ENCODE measurements at regions not wholly inside any gene's neighbourhood (a gene's known extent, or its start where the extent isn't known, plus 50 kb on each side); places are given as distances from the start of the nearest gene placed in this dataset.
A peak's percentile ranks its signal among the peaks of the same experiment; 100 is the strongest.

- Histone ChIP-seq H2BK120ac (ENCODE audit: low read depth, low read length) (no peak overlapping the region), H3K27ac (replicated peaks; ENCODE audit: low read length) (no peak overlapping the region), H3K4me3 (ENCODE audit: low read length in 2 of 2) (no peak overlapping the region), H3K14ac (ENCODE audit: low read length) (no peak overlapping the region), H3K79me1 (ENCODE audit: low read depth, low read length) (no peaks in the 10 kb centered on the region), H2AK5ac (ENCODE audit: low read depth, low read length) (no peak overlapping the region), H3K23ac (ENCODE audit: low read depth, low read length, poor library complexity) (no peak overlapping the region), H3K4ac (ENCODE audit: low read length) (no peak overlapping the region), H3K9me3 (replicated peaks in 1 of 2; ENCODE audit: control insufficient read depth in 2 of 2, insufficient read depth in 1 of 2, low read depth in 1 of 2, low read length in 2 of 2) (peaks cover 0 to 3% of the 10 kb centered on the region in 2 donors), H3K18ac (ENCODE audit: low read length) (no peak overlapping the region), H2BK5ac (ENCODE audit: low read length) (no peak overlapping the region), H2BK15ac (ENCODE audit: low read length) (no peak overlapping the region), H3K4me2 (ENCODE audit: insufficient read depth, low read length, poor library complexity, severe bottlenecking) (no peak overlapping the region), H4K8ac (ENCODE audit: low read depth, low read length) (no peak overlapping the region), H3K27me3 (ENCODE audit: control insufficient read depth in 3 of 3, insufficient read depth in 3 of 3, low read depth in 1 of 3, low read length in 3 of 3) (peaks cover 0 to 3% (median 0%) of the 10 kb centered on the region in 3 experiments), H3K4me1 (ENCODE audit: control insufficient read depth in 2 of 2, insufficient read depth in 1 of 2, low read depth in 1 of 2, low read length in 2 of 2) (peaks cover 3 to 7% of the 10 kb centered on the region in 2 donors), H2BK12ac (ENCODE audit: low read length) (no peak overlapping the region), H2AFZ (ENCODE audit: low read length) (no peak overlapping the region), H3K9ac (ENCODE audit: low read depth, low read length, poor library complexity) (no peak overlapping the region), H4K91ac (ENCODE audit: low read depth, low read length, poor library complexity) (no peak overlapping the region), H3K36me3 (replicated peaks in 1 of 2; ENCODE audit: control insufficient read depth in 2 of 2, insufficient read depth in 2 of 2, low read length in 2 of 2) (no peaks in the 10 kb centered on the region)
- no peak for DNase-seq (ENCODE audit: low spot score)
- WGBS, 2 donors (ENCODE audit: extremely low coverage in 2 of 2, insufficient read length in 2 of 2, insufficient replicate concordance in 1 of 2): no CpG with 5 or more reads among the region's 3 CpGs
Measured at GRCh38 chr2:41912337-41912736, 135.5 kb upstream of the PKDCC start.

GRCh38 chr2:41912776-41913175 lies 135.0 kb upstream of the PKDCC start:
- no peak overlapping the region for H2BK12ac ChIP-seq (ENCODE audit: low read length)
- H3K4me2 ChIP-seq (ENCODE audit: insufficient read depth, low read length, poor library complexity, severe bottlenecking): no peak overlapping the region
- no peak overlapping the region for H3K4ac ChIP-seq (ENCODE audit: low read length)
- H3K23ac ChIP-seq (ENCODE audit: low read depth, low read length, poor library complexity): no peak overlapping the region
- H4K91ac ChIP-seq (ENCODE audit: low read depth, low read length, poor library complexity): no peak overlapping the region
- H2BK120ac ChIP-seq (ENCODE audit: low read depth, low read length): no peak overlapping the region
- peaks cover 0 to 3% of the 10 kb centered on the region in 2 donors for H3K9me3 ChIP-seq (replicated peaks in 1 of 2; ENCODE audit: control insufficient read depth in 2 of 2, insufficient read depth in 1 of 2, low read depth in 1 of 2, low read length in 2 of 2)
- no peak for DNase-seq (ENCODE audit: low spot score)
- H3K4me3 ChIP-seq (ENCODE audit: low read length in 2 of 2): no peak overlapping the region
- no peak overlapping the region for H3K18ac ChIP-seq (ENCODE audit: low read length)
- no peaks in the 10 kb centered on the region for H3K79me1 ChIP-seq (ENCODE audit: low read depth, low read length)
- no peak overlapping the region for H2BK5ac ChIP-seq (ENCODE audit: low read length)
- WGBS, 2 donors (ENCODE audit: extremely low coverage in 2 of 2, insufficient read length in 2 of 2, insufficient replicate concordance in 1 of 2): no CpG with 5 or more reads among the region's 2 CpGs
- H3K36me3 ChIP-seq (replicated peaks in 1 of 2; ENCODE audit: control insufficient read depth in 2 of 2, insufficient read depth in 2 of 2, low read length in 2 of 2): no peaks in the 10 kb centered on the region
- peaks cover 3 to 7% of the 10 kb centered on the region in 2 donors for H3K4me1 ChIP-seq (ENCODE audit: control insufficient read depth in 2 of 2, insufficient read depth in 1 of 2, low read depth in 1 of 2, low read length in 2 of 2)
- H3K27ac ChIP-seq (replicated peaks; ENCODE audit: low read length): no peak overlapping the region
- H4K8ac ChIP-seq (ENCODE audit: low read depth, low read length): no peak overlapping the region
- H2BK15ac ChIP-seq (ENCODE audit: low read length): no peak overlapping the region
- H3K27me3 ChIP-seq (ENCODE audit: control insufficient read depth in 3 of 3, insufficient read depth in 3 of 3, low read depth in 1 of 3, low read length in 3 of 3): peaks cover 0 to 3% (median 0%) of the 10 kb centered on the region in 3 experiments
- no peak overlapping the region for H2AFZ ChIP-seq (ENCODE audit: low read length)
- H2AK5ac ChIP-seq (ENCODE audit: low read depth, low read length): no peak overlapping the region
- no peak overlapping the region for H3K14ac ChIP-seq (ENCODE audit: low read length)
- no peak overlapping the region for H3K9ac ChIP-seq (ENCODE audit: low read depth, low read length, poor library complexity)

- no CpG with 5 or more reads among the region's 8 CpGs for WGBS, 2 donors (ENCODE audit: extremely low coverage in 2 of 2, insufficient read length in 2 of 2, insufficient replicate concordance in 1 of 2)
- Histone ChIP-seq H2BK5ac (ENCODE audit: low read length) (no peak overlapping the region), H3K4me2 (ENCODE audit: insufficient read depth, low read length, poor library complexity, severe bottlenecking) (no peak overlapping the region), H2AK5ac (ENCODE audit: low read depth, low read length) (no peak overlapping the region), H4K91ac (ENCODE audit: low read depth, low read length, poor library complexity) (no peak overlapping the region), H3K36me3 (replicated peaks in 1 of 2; ENCODE audit: control insufficient read depth in 2 of 2, insufficient read depth in 2 of 2, low read length in 2 of 2) (no peaks in the 10 kb centered on the region), H3K9ac (ENCODE audit: low read depth, low read length, poor library complexity) (no peak overlapping the region), H2BK120ac (ENCODE audit: low read depth, low read length) (no peak overlapping the region), H3K27me3 (ENCODE audit: control insufficient read depth in 3 of 3, insufficient read depth in 3 of 3, low read depth in 1 of 3, low read length in 3 of 3) (peaks cover 0 to 3% (median 0%) of the 10 kb centered on the region in 3 experiments), H3K27ac (replicated peaks; ENCODE audit: low read length) (no peak overlapping the region), H2BK15ac (ENCODE audit: low read length) (no peak overlapping the region), H2BK12ac (ENCODE audit: low read length) (no peak overlapping the region), H3K9me3 (replicated peaks in 1 of 2; ENCODE audit: control insufficient read depth in 2 of 2, insufficient read depth in 1 of 2, low read depth in 1 of 2, low read length in 2 of 2) (peaks cover 0 to 3% of the 10 kb centered on the region in 2 donors), H3K4me3 (ENCODE audit: low read length in 2 of 2) (no peak overlapping the region), H3K4ac (ENCODE audit: low read length) (no peak overlapping the region), H3K18ac (ENCODE audit: low read length) (no peak overlapping the region), H3K14ac (ENCODE audit: low read length) (no peak overlapping the region), H4K8ac (ENCODE audit: low read depth, low read length) (no peak overlapping the region), H3K4me1 (ENCODE audit: control insufficient read depth in 2 of 2, insufficient read depth in 1 of 2, low read depth in 1 of 2, low read length in 2 of 2) (peaks cover 3 to 6% of the 10 kb centered on the region in 2 donors), H2AFZ (ENCODE audit: low read length) (no peak overlapping the region), H3K79me1 (ENCODE audit: low read depth, low read length) (no peaks in the 10 kb centered on the region), H3K23ac (ENCODE audit: low read depth, low read length, poor library complexity) (no peak overlapping the region)
- no peak for DNase-seq (ENCODE audit: low spot score)
Measured at GRCh38 chr2:41913311-41913710, 134.5 kb upstream of the PKDCC start.

GRCh38 chr2:41913921-41914609 lies 133.8 kb upstream of the PKDCC start:
- WGBS, 2 donors (ENCODE audit: extremely low coverage in 2 of 2, insufficient read length in 2 of 2, insufficient replicate concordance in 1 of 2): no CpG with 5 or more reads among the region's 7 CpGs
- DNase-seq (ENCODE audit: low spot score): no peak
- Histone ChIP-seq H2BK12ac (ENCODE audit: low read length) (no peak overlapping the region), H3K23ac (ENCODE audit: low read depth, low read length, poor library complexity) (no peak overlapping the region), H2AK5ac (ENCODE audit: low read depth, low read length) (no peak overlapping the region), H3K18ac (ENCODE audit: low read length) (peak overlapping the region; percentile 61), H3K14ac (ENCODE audit: low read length) (no peak overlapping the region), H3K4me2 (ENCODE audit: insufficient read depth, low read length, poor library complexity, severe bottlenecking) (no peak overlapping the region), H3K9ac (ENCODE audit: low read depth, low read length, poor library complexity) (no peak overlapping the region), H4K8ac (ENCODE audit: low read depth, low read length) (no peak overlapping the region), H3K4me3 (ENCODE audit: low read length in 2 of 2) (no peak overlapping the region), H3K27ac (replicated peaks; ENCODE audit: low read length) (no peak overlapping the region), H3K9me3 (replicated peaks in 1 of 2; ENCODE audit: control insufficient read depth in 2 of 2, insufficient read depth in 1 of 2, low read depth in 1 of 2, low read length in 2 of 2) (peaks cover 0 to 3% of the 10 kb centered on the region in 2 donors), H2BK120ac (ENCODE audit: low read depth, low read length) (no peak overlapping the region), H3K4ac (ENCODE audit: low read length) (no peak overlapping the region), H2BK15ac (ENCODE audit: low read length) (no peak overlapping the region), H2BK5ac (ENCODE audit: low read length) (no peak overlapping the region), H3K36me3 (replicated peaks in 1 of 2; ENCODE audit: control insufficient read depth in 2 of 2, insufficient read depth in 2 of 2, low read length in 2 of 2) (no peaks in the 10 kb centered on the region), H4K91ac (ENCODE audit: low read depth, low read length, poor library complexity) (no peak overlapping the region), H2AFZ (ENCODE audit: low read length) (no peak overlapping the region), H3K27me3 (ENCODE audit: control insufficient read depth in 3 of 3, insufficient read depth in 3 of 3, low read depth in 1 of 3, low read length in 3 of 3) (peaks cover 0 to 3% (median 0%) of the 10 kb centered on the region in 3 experiments), H3K4me1 (ENCODE audit: control insufficient read depth in 2 of 2, insufficient read depth in 1 of 2, low read depth in 1 of 2, low read length in 2 of 2) (peaks cover 3 to 6% of the 10 kb centered on the region in 2 donors), H3K79me1 (ENCODE audit: low read depth, low read length) (no peaks in the 10 kb centered on the region)
